ENCODE measurements at regions not wholly inside any gene's neighbourhood (a gene's known extent, or its start where the extent isn't known, plus 50 kb on each side); places are given as distances from the start of the nearest gene placed in this dataset.

GRCh38 chr7:18102576-18102975 lies 74.9 kb upstream of the PRPS1L1 start:
- ATAC-seq (no peak), DNase-seq (ENCODE audit: low read depth, low spot score) (no peak), FAIRE-seq (no peak)
- ChIA-PET CTCF (no interaction called here), RAD21 (ENCODE audit: unreplicated experiment) (no interaction called here), POLR2A (no interaction called here), SMC1A (ENCODE audit: uncharacterized antibody, unreplicated experiment) (no interaction called here)
- Histone ChIP-seq H3K4me1 (ENCODE audit: control insufficient read depth, insufficient read depth, low read length) (no peaks in the 10 kb centered on the region), H3K4me3 (no peak overlapping the region), H3K27me3 (replicated peaks in 1 of 2; ENCODE audit: control insufficient read depth in 2 of 2, insufficient read depth in 2 of 2, low read length in 1 of 2) (no peaks in the 10 kb centered on the region), H3K4me2 (ENCODE audit: control insufficient read depth, insufficient read depth) (no peak overlapping the region), H2AFZ (ENCODE audit: control insufficient read depth, low read depth, low read length) (no peak overlapping the region), H3K27ac (ENCODE audit: control insufficient read depth, insufficient read depth) (no peak overlapping the region), H3K9ac (ENCODE audit: control insufficient read depth, insufficient read depth, low read length) (no peak overlapping the region), H3K36me3 (ENCODE audit: control insufficient read depth in 2 of 2, insufficient read depth in 2 of 2, low read length in 1 of 2) (no peaks in the 10 kb centered on the region), H3K9me3 (replicated peaks; ENCODE audit: control insufficient read depth, insufficient read depth, low read length) (no peaks in the 10 kb centered on the region), H4K20me1 (ENCODE audit: control insufficient read depth, insufficient read depth) (no peaks in the 10 kb centered on the region), H3K79me2 (ENCODE audit: control insufficient read depth, insufficient read depth, low read length) (no peaks in the 10 kb centered on the region)
- BruUV-seq (replicated peaks) = no TSS peak
- intact Hi-C loops (cut with micrococcal nuclease; ENCODE audit: unreplicated experiment) (no loop called here), in situ Hi-C loops (cut with MboI) (no loop called here)
- 25% methylated on average over 2 of the region's 2 CpGs for WGBS (ENCODE audit: insufficient coverage, insufficient replicate concordance, low lambda C conversion rate, missing lambda C conversion rate)
- no peak for TF ChIP-seq SRF (IDR thresholded peaks at IDR 0.05; ENCODE audit: low read depth in 2 of 2, low read length in 2 of 2)
- no peak for TF ChIP-seq ZBTB11 (CRISPR knock-in tag; IDR thresholded peaks at IDR 0.05)
- TF ChIP-seq, protein P1, sequence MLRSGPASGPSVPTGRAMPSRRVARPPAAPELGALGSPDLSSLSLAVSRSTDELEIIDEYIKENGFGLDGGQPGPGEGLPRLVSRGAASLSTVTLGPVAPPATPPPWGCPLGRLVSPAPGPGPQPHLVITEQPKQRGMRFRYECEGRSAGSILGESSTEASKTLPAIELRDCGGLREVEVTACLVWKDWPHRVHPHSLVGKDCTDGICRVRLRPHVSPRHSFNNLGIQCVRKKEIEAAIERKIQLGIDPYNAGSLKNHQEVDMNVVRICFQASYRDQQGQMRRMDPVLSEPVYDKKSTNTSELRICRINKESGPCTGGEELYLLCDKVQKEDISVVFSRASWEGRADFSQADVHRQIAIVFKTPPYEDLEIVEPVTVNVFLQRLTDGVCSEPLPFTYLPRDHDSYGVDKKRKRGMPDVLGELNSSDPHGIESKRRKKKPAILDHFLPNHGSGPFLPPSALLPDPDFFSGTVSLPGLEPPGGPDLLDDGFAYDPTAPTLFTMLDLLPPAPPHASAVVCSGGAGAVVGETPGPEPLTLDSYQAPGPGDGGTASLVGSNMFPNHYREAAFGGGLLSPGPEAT (IDR thresholded peaks at IDR 0.05; ENCODE audit: low read depth) = no peak
- no peak for TF ChIP-seq CBX5 (IDR thresholded peaks at IDR 0.05; ENCODE audit: low read depth)
- no peak for TF ChIP-seq SUZ12 (IDR thresholded peaks at IDR 0.05; ENCODE audit: unreplicated experiment)
- TF ChIP-seq STAT3 (IDR thresholded peaks at IDR 0.05; ENCODE audit: low read depth, low read length) = no peak
- no peak for TF ChIP-seq ZNF217 (IDR thresholded peaks at IDR 0.05)
- TF ChIP-seq CTCF (IDR thresholded peaks at IDR 0.05 in 2 of 3, conservative IDR thresholded peaks at IDR 0.05 in 1 of 3; ENCODE audit: control insufficient read depth in 2 of 3, extremely low read depth in 1 of 3, insufficient read depth in 1 of 3, low read depth in 3 of 3, low read length in 3 of 3) = no peak
- TF ChIP-seq ZNF622 (IDR thresholded peaks at IDR 0.05) = no peak
- TF ChIP-seq, protein P2, sequence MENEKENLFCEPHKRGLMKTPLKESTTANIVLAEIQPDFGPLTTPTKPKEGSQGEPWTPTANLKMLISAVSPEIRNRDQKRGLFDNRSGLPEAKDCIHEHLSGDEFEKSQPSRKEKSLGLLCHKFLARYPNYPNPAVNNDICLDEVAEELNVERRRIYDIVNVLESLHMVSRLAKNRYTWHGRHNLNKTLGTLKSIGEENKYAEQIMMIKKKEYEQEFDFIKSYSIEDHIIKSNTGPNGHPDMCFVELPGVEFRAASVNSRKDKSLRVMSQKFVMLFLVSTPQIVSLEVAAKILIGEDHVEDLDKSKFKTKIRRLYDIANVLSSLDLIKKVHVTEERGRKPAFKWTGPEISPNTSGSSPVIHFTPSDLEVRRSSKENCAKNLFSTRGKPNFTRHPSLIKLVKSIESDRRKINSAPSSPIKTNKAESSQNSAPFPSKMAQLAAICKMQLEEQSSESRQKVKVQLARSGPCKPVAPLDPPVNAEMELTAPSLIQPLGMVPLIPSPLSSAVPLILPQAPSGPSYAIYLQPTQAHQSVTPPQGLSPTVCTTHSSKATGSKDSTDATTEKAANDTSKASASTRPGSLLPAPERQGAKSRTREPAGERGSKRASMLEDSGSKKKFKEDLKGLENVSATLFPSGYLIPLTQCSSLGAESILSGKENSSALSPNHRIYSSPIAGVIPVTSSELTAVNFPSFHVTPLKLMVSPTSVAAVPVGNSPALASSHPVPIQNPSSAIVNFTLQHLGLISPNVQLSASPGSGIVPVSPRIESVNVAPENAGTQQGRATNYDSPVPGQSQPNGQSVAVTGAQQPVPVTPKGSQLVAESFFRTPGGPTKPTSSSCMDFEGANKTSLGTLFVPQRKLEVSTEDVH (IDR thresholded peaks at IDR 0.05; ENCODE audit: low read depth, partially characterized antibody) = no peak
- TF ChIP-seq SREBF1 (IDR thresholded peaks at IDR 0.05; ENCODE audit: low read length) = no peak
- no peak for TF ChIP-seq SP1 (IDR thresholded peaks at IDR 0.05; ENCODE audit: low read depth, low read length)
- TF ChIP-seq STAT1 (conservative IDR thresholded peaks at IDR 0.05) = no peak
- TF ChIP-seq IKZF1 (conservative IDR thresholded peaks at IDR 0.05) = no peak
- TF ChIP-seq FOXM1 (IDR thresholded peaks at IDR 0.05; ENCODE audit: low read depth, low read length) = no peak
